ENCODE measurements at regions not wholly inside any gene's neighbourhood (a gene's known extent, or its start where the extent isn't known, plus 50 kb on each side); places are given as distances from the start of the nearest gene placed in this dataset.

DNA sequence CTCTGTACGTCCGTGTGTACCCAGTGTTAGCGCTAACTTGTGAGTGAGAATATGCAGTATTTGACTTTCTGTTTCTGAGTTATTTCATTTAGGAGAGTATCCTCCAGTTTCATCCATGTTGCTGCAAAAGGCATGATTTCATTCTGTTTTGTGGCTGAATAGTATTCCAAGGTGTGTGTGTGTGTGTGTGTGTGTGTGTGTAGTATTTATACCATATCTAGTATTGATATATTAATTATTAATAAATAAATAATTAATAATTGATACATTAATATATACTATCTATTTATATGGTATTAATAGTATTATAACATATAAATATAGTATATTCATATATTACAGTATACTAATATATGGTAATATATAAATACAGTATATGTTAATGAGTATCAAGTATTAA, 101.8 kb upstream of the CCND2 start:
- no peaks in the 10 kb centered on the region for H3K9me3 Mint-ChIP-seq
- Histone ChIP-seq H3K27ac (ENCODE audit: low read depth) (no peak overlapping the region), H3K4me3 (no peak overlapping the region), H2AFZ (no peak overlapping the region), H3F3A (replicated peaks; ENCODE audit: low read depth) (no peaks in the 10 kb centered on the region), H3K36me3 (ENCODE audit: insufficient read depth) (no peaks in the 10 kb centered on the region), H3K27me3 (ENCODE audit: insufficient read depth) (no peaks in the 10 kb centered on the region), H3K9me2 (ENCODE audit: insufficient read depth) (peaks cover 9% of the 10 kb centered on the region; the same call in 1 of the 2 replicates), H3K4me2 (no peak overlapping the region), H4K20me1 (replicated peaks; ENCODE audit: insufficient read depth) (no peaks in the 10 kb centered on the region), H3K4me1 (ENCODE audit: insufficient read depth) (peaks cover 14% of the 10 kb centered on the region), H3K79me2 (replicated peaks; ENCODE audit: insufficient read depth) (no peaks in the 10 kb centered on the region)
- H3K27ac Mint-ChIP-seq: no peak overlapping the region
- H3K4me1 Mint-ChIP-seq: peaks cover 20% of the 10 kb centered on the region
- H3K27me3 Mint-ChIP-seq (ENCODE audit: insufficient read depth, low read depth, poor library complexity): no peaks in the 10 kb centered on the region
- no peaks in the 10 kb centered on the region; the same call in 2 of the 3 replicates for H3K36me3 Mint-ChIP-seq (ENCODE audit: low read depth)
- no peak overlapping the region for H3K4me3 Mint-ChIP-seq
- TF ChIP-seq STAT1 (IDR thresholded peaks at IDR 0.05; ENCODE audit: unreplicated experiment): no peak
- TF ChIP-seq, protein P1, sequence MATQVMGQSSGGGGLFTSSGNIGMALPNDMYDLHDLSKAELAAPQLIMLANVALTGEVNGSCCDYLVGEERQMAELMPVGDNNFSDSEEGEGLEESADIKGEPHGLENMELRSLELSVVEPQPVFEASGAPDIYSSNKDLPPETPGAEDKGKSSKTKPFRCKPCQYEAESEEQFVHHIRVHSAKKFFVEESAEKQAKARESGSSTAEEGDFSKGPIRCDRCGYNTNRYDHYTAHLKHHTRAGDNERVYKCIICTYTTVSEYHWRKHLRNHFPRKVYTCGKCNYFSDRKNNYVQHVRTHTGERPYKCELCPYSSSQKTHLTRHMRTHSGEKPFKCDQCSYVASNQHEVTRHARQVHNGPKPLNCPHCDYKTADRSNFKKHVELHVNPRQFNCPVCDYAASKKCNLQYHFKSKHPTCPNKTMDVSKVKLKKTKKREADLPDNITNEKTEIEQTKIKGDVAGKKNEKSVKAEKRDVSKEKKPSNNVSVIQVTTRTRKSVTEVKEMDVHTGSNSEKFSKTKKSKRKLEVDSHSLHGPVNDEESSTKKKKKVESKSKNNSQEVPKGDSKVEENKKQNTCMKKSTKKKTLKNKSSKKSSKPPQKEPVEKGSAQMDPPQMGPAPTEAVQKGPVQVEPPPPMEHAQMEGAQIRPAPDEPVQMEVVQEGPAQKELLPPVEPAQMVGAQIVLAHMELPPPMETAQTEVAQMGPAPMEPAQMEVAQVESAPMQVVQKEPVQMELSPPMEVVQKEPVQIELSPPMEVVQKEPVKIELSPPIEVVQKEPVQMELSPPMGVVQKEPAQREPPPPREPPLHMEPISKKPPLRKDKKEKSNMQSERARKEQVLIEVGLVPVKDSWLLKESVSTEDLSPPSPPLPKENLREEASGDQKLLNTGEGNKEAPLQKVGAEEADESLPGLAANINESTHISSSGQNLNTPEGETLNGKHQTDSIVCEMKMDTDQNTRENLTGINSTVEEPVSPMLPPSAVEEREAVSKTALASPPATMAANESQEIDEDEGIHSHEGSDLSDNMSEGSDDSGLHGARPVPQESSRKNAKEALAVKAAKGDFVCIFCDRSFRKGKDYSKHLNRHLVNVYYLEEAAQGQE (IDR thresholded peaks at IDR 0.05; ENCODE audit: unreplicated experiment): no peak
- TF ChIP-seq, protein P2, sequence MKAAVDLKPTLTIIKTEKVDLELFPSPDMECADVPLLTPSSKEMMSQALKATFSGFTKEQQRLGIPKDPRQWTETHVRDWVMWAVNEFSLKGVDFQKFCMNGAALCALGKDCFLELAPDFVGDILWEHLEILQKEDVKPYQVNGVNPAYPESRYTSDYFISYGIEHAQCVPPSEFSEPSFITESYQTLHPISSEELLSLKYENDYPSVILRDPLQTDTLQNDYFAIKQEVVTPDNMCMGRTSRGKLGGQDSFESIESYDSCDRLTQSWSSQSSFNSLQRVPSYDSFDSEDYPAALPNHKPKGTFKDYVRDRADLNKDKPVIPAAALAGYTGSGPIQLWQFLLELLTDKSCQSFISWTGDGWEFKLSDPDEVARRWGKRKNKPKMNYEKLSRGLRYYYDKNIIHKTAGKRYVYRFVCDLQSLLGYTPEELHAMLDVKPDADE (IDR thresholded peaks at IDR 0.05): no peak
- no peak for TF ChIP-seq POLR2AphosphoS5 (IDR thresholded peaks at IDR 0.05; ENCODE audit: low read depth)
- no peak for TF ChIP-seq ZNF331 (CRISPR knock-in tag; IDR thresholded peaks at IDR 0.05; ENCODE audit: low read depth)
- TF ChIP-seq, protein P3, sequence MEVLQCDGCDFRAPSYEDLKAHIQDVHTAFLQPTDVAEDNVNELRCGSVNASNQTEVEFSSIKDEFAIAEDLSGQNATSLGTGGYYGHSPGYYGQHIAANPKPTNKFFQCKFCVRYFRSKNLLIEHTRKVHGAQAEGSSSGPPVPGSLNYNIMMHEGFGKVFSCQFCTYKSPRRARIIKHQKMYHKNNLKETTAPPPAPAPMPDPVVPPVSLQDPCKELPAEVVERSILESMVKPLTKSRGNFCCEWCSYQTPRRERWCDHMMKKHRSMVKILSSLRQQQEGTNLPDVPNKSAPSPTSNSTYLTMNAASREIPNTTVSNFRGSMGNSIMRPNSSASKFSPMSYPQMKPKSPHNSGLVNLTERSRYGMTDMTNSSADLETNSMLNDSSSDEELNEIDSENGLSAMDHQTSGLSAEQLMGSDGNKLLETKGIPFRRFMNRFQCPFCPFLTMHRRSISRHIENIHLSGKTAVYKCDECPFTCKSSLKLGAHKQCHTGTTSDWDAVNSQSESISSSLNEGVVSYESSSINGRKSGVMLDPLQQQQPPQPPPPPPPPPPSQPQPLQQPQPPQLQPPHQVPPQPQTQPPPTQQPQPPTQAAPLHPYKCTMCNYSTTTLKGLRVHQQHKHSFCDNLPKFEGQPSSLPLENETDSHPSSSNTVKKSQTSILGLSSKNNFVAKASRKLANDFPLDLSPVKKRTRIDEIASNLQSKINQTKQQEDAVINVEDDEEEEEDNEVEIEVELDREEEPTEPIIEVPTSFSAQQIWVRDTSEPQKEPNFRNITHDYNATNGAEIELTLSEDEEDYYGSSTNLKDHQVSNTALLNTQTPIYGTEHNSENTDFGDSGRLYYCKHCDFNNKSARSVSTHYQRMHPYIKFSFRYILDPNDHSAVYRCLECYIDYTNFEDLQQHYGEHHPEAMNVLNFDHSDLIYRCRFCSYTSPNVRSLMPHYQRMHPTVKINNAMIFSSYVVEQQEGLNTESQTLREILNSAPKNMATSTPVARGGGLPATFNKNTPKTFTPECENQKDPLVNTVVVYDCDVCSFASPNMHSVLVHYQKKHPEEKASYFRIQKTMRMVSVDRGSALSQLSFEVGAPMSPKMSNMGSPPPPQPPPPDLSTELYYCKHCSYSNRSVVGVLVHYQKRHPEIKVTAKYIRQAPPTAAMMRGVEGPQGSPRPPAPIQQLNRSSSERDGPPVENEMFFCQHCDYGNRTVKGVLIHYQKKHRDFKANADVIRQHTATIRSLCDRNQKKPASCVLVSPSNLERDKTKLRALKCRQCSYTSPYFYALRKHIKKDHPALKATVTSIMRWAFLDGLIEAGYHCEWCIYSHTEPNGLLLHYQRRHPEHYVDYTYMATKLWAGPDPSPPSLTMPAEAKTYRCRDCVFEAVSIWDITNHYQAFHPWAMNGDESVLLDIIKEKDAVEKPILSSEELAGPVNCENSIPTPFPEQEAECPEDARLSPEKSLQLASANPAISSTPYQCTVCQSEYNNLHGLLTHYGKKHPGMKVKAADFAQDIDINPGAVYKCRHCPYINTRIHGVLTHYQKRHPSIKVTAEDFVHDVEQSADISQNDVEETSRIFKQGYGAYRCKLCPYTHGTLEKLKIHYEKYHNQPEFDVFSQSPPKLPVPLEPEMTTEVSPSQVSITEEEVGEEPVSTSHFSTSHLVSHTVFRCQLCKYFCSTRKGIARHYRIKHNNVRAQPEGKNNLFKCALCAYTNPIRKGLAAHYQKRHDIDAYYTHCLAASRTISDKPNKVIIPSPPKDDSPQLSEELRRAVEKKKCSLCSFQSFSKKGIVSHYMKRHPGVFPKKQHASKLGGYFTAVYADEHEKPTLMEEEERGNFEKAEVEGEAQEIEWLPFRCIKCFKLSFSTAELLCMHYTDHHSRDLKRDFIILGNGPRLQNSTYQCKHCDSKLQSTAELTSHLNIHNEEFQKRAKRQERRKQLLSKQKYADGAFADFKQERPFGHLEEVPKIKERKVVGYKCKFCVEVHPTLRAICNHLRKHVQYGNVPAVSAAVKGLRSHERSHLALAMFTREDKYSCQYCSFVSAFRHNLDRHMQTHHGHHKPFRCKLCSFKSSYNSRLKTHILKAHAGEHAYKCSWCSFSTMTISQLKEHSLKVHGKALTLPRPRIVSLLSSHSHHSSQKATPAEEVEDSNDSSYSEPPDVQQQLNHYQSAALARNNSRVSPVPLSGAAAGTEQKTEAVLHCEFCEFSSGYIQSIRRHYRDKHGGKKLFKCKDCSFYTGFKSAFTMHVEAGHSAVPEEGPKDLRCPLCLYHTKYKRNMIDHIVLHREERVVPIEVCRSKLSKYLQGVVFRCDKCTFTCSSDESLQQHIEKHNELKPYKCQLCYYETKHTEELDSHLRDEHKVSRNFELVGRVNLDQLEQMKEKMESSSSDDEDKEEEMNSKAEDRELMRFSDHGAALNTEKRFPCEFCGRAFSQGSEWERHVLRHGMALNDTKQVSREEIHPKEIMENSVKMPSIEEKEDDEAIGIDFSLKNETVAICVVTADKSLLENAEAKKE (CRISPR knock-in tag; IDR thresholded peaks at IDR 0.05): no peak
- TF ChIP-seq JUNB (IDR thresholded peaks at IDR 0.05; ENCODE audit: unreplicated experiment): no peak
- no peak for TF ChIP-seq CREB1 (CRISPR knock-in tag; IDR thresholded peaks at IDR 0.05; ENCODE audit: low read depth)
- TF ChIP-seq NANOG (IDR thresholded peaks at IDR 0.05; ENCODE audit: borderline replicate concordance): no peak
- TF ChIP-seq, protein P4, sequence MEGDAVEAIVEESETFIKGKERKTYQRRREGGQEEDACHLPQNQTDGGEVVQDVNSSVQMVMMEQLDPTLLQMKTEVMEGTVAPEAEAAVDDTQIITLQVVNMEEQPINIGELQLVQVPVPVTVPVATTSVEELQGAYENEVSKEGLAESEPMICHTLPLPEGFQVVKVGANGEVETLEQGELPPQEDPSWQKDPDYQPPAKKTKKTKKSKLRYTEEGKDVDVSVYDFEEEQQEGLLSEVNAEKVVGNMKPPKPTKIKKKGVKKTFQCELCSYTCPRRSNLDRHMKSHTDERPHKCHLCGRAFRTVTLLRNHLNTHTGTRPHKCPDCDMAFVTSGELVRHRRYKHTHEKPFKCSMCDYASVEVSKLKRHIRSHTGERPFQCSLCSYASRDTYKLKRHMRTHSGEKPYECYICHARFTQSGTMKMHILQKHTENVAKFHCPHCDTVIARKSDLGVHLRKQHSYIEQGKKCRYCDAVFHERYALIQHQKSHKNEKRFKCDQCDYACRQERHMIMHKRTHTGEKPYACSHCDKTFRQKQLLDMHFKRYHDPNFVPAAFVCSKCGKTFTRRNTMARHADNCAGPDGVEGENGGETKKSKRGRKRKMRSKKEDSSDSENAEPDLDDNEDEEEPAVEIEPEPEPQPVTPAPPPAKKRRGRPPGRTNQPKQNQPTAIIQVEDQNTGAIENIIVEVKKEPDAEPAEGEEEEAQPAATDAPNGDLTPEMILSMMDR (conservative IDR thresholded peaks at IDR 0.05; ENCODE audit: low read depth in 2 of 2): no peak
- TF ChIP-seq EZH2 (IDR thresholded peaks at IDR 0.05; ENCODE audit: low read depth, unreplicated experiment): no peak
- TF ChIP-seq ZNF114 (CRISPR knock-in tag; IDR thresholded peaks at IDR 0.05): no peak
- ATAC-seq (no peak), DNase-seq (ENCODE audit: low spot score) (no peak)

All from GM23338 (cell line).